Right lobe of liver (tissue), 6 donors: ENCODE measurements at regions not wholly inside any gene's neighbourhood (a gene's known extent, or its start where the extent isn't known, plus 50 kb on each side); places are given as distances from the start of the nearest gene placed in this dataset.

ENCODE experiments used
- ATAC-seq, 4 donors: fragments of 200-7000 bp; cut with Tn5 transposase; one replicate each; pipeline ENCODE4 v1.9.1; 2020; ENCODE audit warnings: mild to moderate bottlenecking in 4 of 4, moderate library complexity in 4 of 4
- DNase-seq, 3 donors: peaks; one replicate each; pipeline ENCODE4 v3.0.0-alpha.2; 2020
- H3K27ac ChIP-seq, 3 donors: fragments of 200-600 bp; one replicate each; pipeline ENCODE4 v1.8.0; 2022
- H3K27me3 ChIP-seq, 2 donors: fragments of 200-600 bp; one replicate each; pipeline ENCODE4 v1.8.0; 2022
- H3K36me3 ChIP-seq, 4 donors: fragments of 200-600 bp; sonication (generic) in 1 of 4; one replicate each; pipeline versions ENCODE4 v1.5.1 to v1.8.0; 2017 to 2022; ENCODE audit warnings: control low read depth in 1 of 4
- H3K4me1 ChIP-seq, 4 donors: fragments of 200-600 bp; sonication (generic) in 1 of 4; one replicate each; pipeline versions ENCODE4 v1.5.1 to v1.8.0; 2017 to 2022; ENCODE audit warnings: control low read depth in 1 of 4
- H3K4me3 ChIP-seq, 3 donors: fragments of 200-600 bp; one replicate each; pipeline ENCODE4 v1.8.0; 2022
- H3K9me3 ChIP-seq, 4 donors: fragments of 200-600 bp; sonication (generic) in 1 of 4; one replicate each; pipeline versions ENCODE4 v1.5.1 to v1.8.0; 2017 to 2022; ENCODE audit warnings: control low read depth in 1 of 4
- POLR2A ChIP-seq: fragments of 450-650 bp; IDR thresholded peaks from one replicate; pipeline ENCODE4 v1.6.1; 2017; ENCODE audit warnings: antibody characterized with exemption, mild to moderate bottlenecking
- WGBS: methylation state at CpG from one replicate; pipeline ENCODE4 v1.1.6; 2018; ENCODE audit warnings: low coverage, low lambda C conversion rate; ENCODE audit not compliant: insufficient coverage; ENCODE audit errors: missing lambda C conversion rate; 5-methylcytosine and 5-hydroxymethylcytosine counted together
- intact Hi-C, 2 donors: fragments of 100-400 bp; cut with DNase I; formaldehyde crosslinking; loops; one replicate each; pipeline versions ENCODE4 v1.11.2 to v1.14.1; 2022
- TF ChIP-seq, protein P1 (sequence below), 4 donors: fragments of 200-600 bp in 3 of 4; fragments of 450-650 bp in 1 of 4; IDR thresholded peaks; one replicate each; pipeline versions ENCODE4 v1.5.1 to v1.8.0; 2016 to 2022; ENCODE audit warnings: antibody characterized with exemption in 4 of 4, mild to moderate bottlenecking in 2 of 4
- donor health status: DM: no; HTN: yes; CAD: no.
- donor health status: DM: no; HTN: no; CAD: no.
- donor health status: DM: no; HTN: no; CAD: no.
- donor health status: DM: no; HTN: yes; CAD: no.
- donor health status: DM: no; HTN: yes; CAD: no.

DNA sequence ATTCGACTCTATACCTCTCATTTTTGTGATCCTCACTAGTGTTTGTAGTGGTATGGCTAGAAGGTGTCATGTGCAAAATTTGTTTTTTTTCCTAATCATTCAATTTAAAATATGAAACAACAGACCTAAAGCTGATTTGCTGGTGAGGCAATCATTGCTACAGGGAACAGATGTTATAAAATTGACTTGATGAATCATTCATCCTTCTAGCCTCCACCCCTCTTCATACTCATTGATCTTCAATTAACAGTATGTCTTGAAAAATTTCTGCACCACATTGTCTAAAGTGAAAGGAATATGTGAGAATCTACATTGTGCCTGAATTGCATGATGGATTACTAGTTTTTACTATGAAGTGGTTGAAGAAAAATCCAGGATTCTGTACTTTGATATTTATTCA, 349.0 kb upstream of the NAV3 start:
- WGBS, result 31% methylated on average over 1 of the region's 1 CpG
- Histone ChIP-seq H3K27ac (no peak overlapping the region), H3K4me1 (no peaks in the 10 kb centered on the region), H3K27me3 (no peaks in the 10 kb centered on the region), H3K9me3 (no peaks in the 10 kb centered on the region), H3K36me3 (no peaks in the 10 kb centered on the region), H3K4me3 (no peak overlapping the region)
- DNase-seq (no peak), ATAC-seq (no peak)
- TF ChIP-seq, protein P1, sequence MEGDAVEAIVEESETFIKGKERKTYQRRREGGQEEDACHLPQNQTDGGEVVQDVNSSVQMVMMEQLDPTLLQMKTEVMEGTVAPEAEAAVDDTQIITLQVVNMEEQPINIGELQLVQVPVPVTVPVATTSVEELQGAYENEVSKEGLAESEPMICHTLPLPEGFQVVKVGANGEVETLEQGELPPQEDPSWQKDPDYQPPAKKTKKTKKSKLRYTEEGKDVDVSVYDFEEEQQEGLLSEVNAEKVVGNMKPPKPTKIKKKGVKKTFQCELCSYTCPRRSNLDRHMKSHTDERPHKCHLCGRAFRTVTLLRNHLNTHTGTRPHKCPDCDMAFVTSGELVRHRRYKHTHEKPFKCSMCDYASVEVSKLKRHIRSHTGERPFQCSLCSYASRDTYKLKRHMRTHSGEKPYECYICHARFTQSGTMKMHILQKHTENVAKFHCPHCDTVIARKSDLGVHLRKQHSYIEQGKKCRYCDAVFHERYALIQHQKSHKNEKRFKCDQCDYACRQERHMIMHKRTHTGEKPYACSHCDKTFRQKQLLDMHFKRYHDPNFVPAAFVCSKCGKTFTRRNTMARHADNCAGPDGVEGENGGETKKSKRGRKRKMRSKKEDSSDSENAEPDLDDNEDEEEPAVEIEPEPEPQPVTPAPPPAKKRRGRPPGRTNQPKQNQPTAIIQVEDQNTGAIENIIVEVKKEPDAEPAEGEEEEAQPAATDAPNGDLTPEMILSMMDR (IDR thresholded peaks at IDR 0.05), result no peak
- TF ChIP-seq POLR2A, result no peak
- intact Hi-C loops, result no loop called here

DNA sequence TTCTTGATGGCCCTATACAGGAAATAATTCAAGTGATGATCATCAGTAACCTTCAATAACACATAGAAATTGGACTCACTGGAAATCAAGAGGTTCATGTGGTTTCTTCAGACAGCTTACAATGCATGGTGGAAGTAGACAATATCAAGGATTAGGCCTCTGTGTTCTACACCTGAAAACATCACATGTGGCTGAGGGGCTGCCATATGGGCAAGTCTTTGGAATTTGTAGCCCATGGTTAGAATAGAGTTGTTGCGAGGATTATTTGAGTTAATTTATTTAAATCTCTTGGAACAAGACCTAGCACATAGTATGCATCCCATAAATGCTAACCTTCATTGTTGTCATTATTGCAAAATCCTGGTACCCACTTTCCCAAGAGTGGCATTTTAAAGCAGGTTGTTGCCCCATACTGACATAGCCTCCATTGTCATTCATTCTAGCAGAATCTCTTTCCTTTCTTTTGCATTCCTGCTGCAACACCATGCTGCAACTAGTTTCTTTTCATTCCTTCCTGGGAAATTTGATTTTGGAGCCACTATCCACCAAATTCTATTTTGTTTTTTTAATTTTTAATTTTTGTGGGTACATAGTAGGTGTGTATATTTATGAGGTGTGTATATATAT, 352.7 kb upstream of the NAV3 start:
- no peak for ATAC-seq
- 57% methylated on average over 1 of the region's 1 CpG for WGBS
- no peak for DNase-seq
- H3K27me3 ChIP-seq, result no peaks in the 10 kb centered on the region
- no peak for TF ChIP-seq POLR2A
- TF ChIP-seq, protein P1 (IDR thresholded peaks at IDR 0.05), result no peak
- no peak overlapping the region for H3K27ac ChIP-seq
- intact Hi-C loops, result no loop called here
- H3K9me3 ChIP-seq, result no peaks in the 10 kb centered on the region
- no peak overlapping the region for H3K4me3 ChIP-seq
- H3K36me3 ChIP-seq, result no peaks in the 10 kb centered on the region
- no peaks in the 10 kb centered on the region for H3K4me1 ChIP-seq

DNA sequence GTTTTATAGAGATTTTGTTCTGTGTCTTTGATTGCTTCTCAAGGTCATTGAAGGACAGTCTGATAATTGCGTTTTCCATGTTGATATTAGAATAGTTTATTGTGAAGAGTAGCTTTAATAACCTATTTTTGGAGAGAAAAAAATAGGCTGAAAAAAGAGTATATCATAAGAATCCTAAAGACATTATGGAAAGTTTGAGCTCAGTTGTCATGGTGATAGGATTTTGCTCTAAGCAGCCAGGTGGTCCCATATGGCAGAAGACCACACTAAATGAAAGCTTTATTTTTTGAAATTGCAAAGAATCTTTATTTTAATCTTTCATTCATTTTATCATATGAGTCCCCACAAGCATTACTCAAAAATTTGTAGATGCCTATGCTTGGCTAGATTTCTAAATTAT, 358.9 kb upstream of the NAV3 start:
- H3K4me3 ChIP-seq, result no peak overlapping the region
- H3K36me3 ChIP-seq, result no peaks in the 10 kb centered on the region
- H3K4me1 ChIP-seq, result no peaks in the 10 kb centered on the region
- ATAC-seq (no peak), DNase-seq (no peak)
- H3K9me3 ChIP-seq, result no peaks in the 10 kb centered on the region
- TF ChIP-seq, protein P1 (IDR thresholded peaks at IDR 0.05), result no peak
- no peak for TF ChIP-seq POLR2A
- no peaks in the 10 kb centered on the region for H3K27me3 ChIP-seq
- 33% methylated on average over 1 of the region's 1 CpG for WGBS
- intact Hi-C loops, result no loop called here
- H3K27ac ChIP-seq, result no peak overlapping the region

DNA sequence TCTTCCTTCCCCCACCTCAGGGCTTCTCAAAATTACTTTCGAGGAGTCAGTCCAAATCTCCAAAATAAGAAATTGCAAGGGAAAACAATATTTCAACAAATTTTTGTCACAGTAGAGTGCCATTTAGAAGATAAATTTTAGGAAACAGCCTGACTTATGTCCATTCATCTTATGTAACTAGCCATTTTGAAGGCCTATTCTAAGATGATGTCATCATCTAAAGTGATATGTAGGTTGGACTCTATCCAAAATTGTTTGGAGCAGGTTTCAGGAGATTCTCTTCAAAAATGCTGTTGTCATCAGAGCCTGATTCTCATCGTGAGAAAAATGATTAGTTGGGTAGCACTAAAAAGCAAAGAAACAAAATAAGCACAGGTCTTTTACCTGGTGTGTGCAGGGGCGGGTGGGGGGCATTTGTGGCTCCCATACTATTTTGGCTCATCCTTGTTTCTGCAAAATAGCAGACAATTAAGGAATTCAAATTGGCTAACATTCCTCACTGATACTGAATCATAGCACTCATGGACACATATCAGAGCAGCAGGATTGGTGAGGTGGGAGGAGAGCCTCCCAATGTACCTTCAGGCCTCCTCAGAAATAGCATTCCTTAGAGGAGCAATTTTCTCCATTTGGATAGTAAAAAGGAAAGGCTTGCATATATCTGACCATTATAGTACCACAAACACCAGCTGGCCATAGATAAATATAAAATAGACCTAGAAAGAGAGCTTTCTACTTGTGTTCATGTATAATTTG, 360.9 kb upstream of the NAV3 start:
- H3K27me3 ChIP-seq, result no peaks in the 10 kb centered on the region
- ATAC-seq (no peak), DNase-seq (no peak)
- H3K27ac ChIP-seq, result no peak overlapping the region
- TF ChIP-seq, protein P1 (IDR thresholded peaks at IDR 0.05), result no peak
- no peak for TF ChIP-seq POLR2A
- no peak overlapping the region for H3K4me3 ChIP-seq
- 47% methylated on average over 3 of the region's 3 CpGs for WGBS
- no peaks in the 10 kb centered on the region for H3K36me3 ChIP-seq
- H3K9me3 ChIP-seq, result no peaks in the 10 kb centered on the region
- no peaks in the 10 kb centered on the region for H3K4me1 ChIP-seq
- intact Hi-C loops, result no loop called here
